ENCODE measurements at regions not wholly inside any gene's neighbourhood (a gene's known extent, or its start where the extent isn't known, plus 50 kb on each side); places are given as distances from the start of the nearest gene placed in this dataset.

DNA sequence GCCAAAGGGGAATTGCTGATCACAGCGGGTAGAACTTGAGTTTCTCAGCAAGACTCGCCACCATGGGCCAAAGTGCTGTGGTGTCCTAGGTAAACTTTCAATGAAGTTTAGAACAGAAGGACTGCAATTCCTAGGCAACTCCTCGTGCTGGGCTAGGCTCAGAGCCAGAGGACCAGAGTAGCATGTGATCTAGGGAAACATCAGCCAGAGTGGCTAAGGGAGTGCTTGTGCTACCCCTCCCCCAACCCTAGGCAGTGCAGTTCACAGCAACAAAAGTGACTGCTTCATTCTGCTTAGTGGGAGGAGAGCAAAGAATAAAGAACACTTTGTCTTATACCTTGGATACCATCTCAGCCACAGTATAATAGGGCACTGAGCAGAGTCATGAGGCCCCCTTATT is 1658.6 kb upstream of the MIR17HG start:
- CTCF ChIA-PET = no interaction called here

DNA sequence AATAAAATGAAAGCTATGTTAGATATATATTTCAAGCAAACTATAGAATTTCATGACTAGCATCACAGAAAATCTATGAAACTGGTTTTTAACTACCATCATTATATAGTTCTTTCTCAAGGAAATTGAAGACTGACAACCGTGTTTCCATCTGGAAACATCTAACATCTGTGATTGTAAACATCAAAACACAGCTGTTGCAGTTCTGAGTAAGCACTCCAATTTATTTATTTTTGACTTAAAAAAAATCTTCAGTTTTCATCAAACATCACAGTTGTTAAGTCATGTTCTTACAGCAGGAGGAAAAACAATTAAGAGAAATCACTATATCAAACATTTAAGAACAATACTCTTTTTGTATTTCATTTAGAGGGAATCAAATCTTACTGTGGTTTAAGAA is 1653.0 kb upstream of the MIR17HG start:
- H2AFZ ChIP-seq (ENCODE audit: low read depth, low read length, poor library complexity, severe bottlenecking) = no peak overlapping the region
- no peak for TF ChIP-seq POLR2A (IDR thresholded peaks at IDR 0.05; ENCODE audit: borderline replicate concordance, extremely low read depth, insufficient read depth, insufficient read length)
- TF ChIP-seq ELF1 (IDR thresholded peaks at IDR 0.05; ENCODE audit: borderline replicate concordance, low read depth) = no peak
- no peak for TF ChIP-seq CEBPB (IDR thresholded peaks at IDR 0.05; ENCODE audit: low read depth)
- TF ChIP-seq YY1 (IDR thresholded peaks at IDR 0.05; ENCODE audit: extremely low read depth, insufficient replicate concordance, low read depth, low read length) = no peak
- TF ChIP-seq CBX3 (IDR thresholded peaks at IDR 0.05; ENCODE audit: low read depth) = no peak
- H3K9ac ChIP-seq (ENCODE audit: low read length) = no peak overlapping the region
- ATAC-seq = no peak
- no peaks in the 10 kb centered on the region for H3K79me2 ChIP-seq (ENCODE audit: insufficient read depth, low read length)
- H3K4me2 ChIP-seq (ENCODE audit: low read length) = no peak overlapping the region
- no TSS peak for BruUV-seq (replicated peaks)
- no peak overlapping the region for H3K4me3 ChIP-seq (replicated peaks in 1 of 2; ENCODE audit: low read depth in 1 of 2, low read length in 2 of 2)
- H4K20me1 ChIP-seq (ENCODE audit: insufficient read depth) = no peaks in the 10 kb centered on the region; the same call in 1 of the 2 replicates
- intact Hi-C loops (cut with micrococcal nuclease) = no loop called here
- DNase-seq (ENCODE audit: low read depth, low spot score) = no peak
- ChIA-PET CTCF (no interaction called here), POLR2A (no interaction called here), RAD21 (ENCODE audit: low non-redundant PET in 1 of 2, low total read pairs in 2 of 2, uncharacterized antibody in 2 of 2, unreplicated experiment in 2 of 2) (no interaction called here)
- H3K4me1 ChIP-seq (ENCODE audit: control insufficient read depth in 1 of 2, insufficient read depth in 2 of 2, low read length in 2 of 2) = no peaks in the 10 kb centered on the region
- H3K36me3 ChIP-seq (ENCODE audit: control insufficient read depth in 1 of 2, insufficient read depth in 2 of 2, low read length in 2 of 2) = no peaks in the 10 kb centered on the region
- no peak overlapping the region for H3K27ac ChIP-seq (ENCODE audit: low read depth, low read length)
- H3K27me3 ChIP-seq (ENCODE audit: insufficient read depth, low read length) = no peaks in the 10 kb centered on the region
- H3K9me2 ChIP-seq (ENCODE audit: insufficient read depth) = no peaks in the 10 kb centered on the region
- no peaks in the 10 kb centered on the region for H3K9me3 ChIP-seq (ENCODE audit: control insufficient read depth in 1 of 2, insufficient read depth in 1 of 2, low read depth in 1 of 2, low read length in 2 of 2)

More for the DNA sequence above, 1658.6 kb upstream of the MIR17HG start:
- ChIA-PET RAD21 (ENCODE audit: low non-redundant PET in 1 of 2, low total read pairs in 2 of 2, uncharacterized antibody in 2 of 2, unreplicated experiment in 2 of 2) (no interaction called here), POLR2A (no interaction called here)
- Histone ChIP-seq H3K27ac (ENCODE audit: low read depth, low read length) (no peak overlapping the region), H3K9me2 (ENCODE audit: insufficient read depth) (no peaks in the 10 kb centered on the region), H2AFZ (ENCODE audit: low read depth, low read length, poor library complexity, severe bottlenecking) (no peak overlapping the region), H3K4me1 (ENCODE audit: control insufficient read depth in 1 of 2, insufficient read depth in 2 of 2, low read length in 2 of 2) (no peaks in the 10 kb centered on the region), H3K4me2 (ENCODE audit: low read length) (no peak overlapping the region), H3K79me2 (ENCODE audit: insufficient read depth, low read length) (no peaks in the 10 kb centered on the region), H3K27me3 (ENCODE audit: insufficient read depth, low read length) (no peaks in the 10 kb centered on the region), H3K9ac (ENCODE audit: low read length) (no peak overlapping the region), H3K36me3 (ENCODE audit: control insufficient read depth in 1 of 2, insufficient read depth in 2 of 2, low read length in 2 of 2) (no peaks in the 10 kb centered on the region), H3K9me3 (ENCODE audit: control insufficient read depth in 1 of 2, insufficient read depth in 1 of 2, low read depth in 1 of 2, low read length in 2 of 2) (no peaks in the 10 kb centered on the region; a peak in 1 of 4 replicates), H3K4me3 (replicated peaks in 1 of 2; ENCODE audit: low read depth in 1 of 2, low read length in 2 of 2) (no peak overlapping the region), H4K20me1 (ENCODE audit: insufficient read depth) (no peaks in the 10 kb centered on the region)
- DNase-seq (ENCODE audit: low read depth, low spot score) (no peak), ATAC-seq (no peak)
- no TSS peak for BruUV-seq (replicated peaks)
- intact Hi-C loops (cut with micrococcal nuclease) = no loop called here
- TF ChIP-seq SIN3A (IDR thresholded peaks at IDR 0.05; ENCODE audit: low read depth) = no peak
- TF ChIP-seq EGR1 (IDR thresholded peaks at IDR 0.05; ENCODE audit: low read depth) = no peak

Measured in HCT116 (cell line).